SJCRH30 (cell line): ENCODE measurements at regions not wholly inside any gene's neighbourhood (a gene's known extent, or its start where the extent isn't known, plus 50 kb on each side); places are given as distances from the start of the nearest gene placed in this dataset.

ENCODE experiments used
- DNase-seq, 2 experiments: peaks; one replicate each; pipeline ENCODE4 v3.0.0-alpha.2; 2015 to 2020
- H3K27ac ChIP-seq: fragments of 250-450 bp; sonication (Bioruptor Pico); 2 replicates; pipeline ENCODE4 v1.5.1; 2020; ENCODE audit warnings: mild to moderate bottlenecking, moderate library complexity
- H3K27me3 ChIP-seq: fragments of 250-450 bp; sonication (Bioruptor Pico); 2 replicates; pipeline ENCODE4 v1.5.1; 2020; ENCODE audit warnings: mild to moderate bottlenecking, moderate library complexity
- H3K36me3 ChIP-seq: fragments of 250-450 bp; sonication (Bioruptor Pico); 2 replicates; pipeline ENCODE4 v1.5.1; 2020; ENCODE audit warnings: mild to moderate bottlenecking, moderate library complexity
- H3K4me1 ChIP-seq: fragments of 250-450 bp; sonication (Bioruptor Pico); 2 replicates; pipeline ENCODE4 v1.5.1; 2020; ENCODE audit warnings: mild to moderate bottlenecking, moderate library complexity
- H3K4me3 ChIP-seq: fragments of 250-450 bp; sonication (Bioruptor Pico); 2 replicates; pipeline ENCODE4 v1.5.1; 2020; ENCODE audit warnings: mild to moderate bottlenecking, moderate library complexity
- H3K9me3 ChIP-seq: fragments of 250-450 bp; sonication (Bioruptor Pico); replicated peaks from 2 replicates; pipeline ENCODE4 v1.5.1; 2020; ENCODE audit warnings: mild to moderate bottlenecking, moderate library complexity

GRCh38 chr9:21557428-21557768, 75.3 kb upstream of the IFNE start:
- DNase-seq = no peak
- no peaks in the 10 kb centered on the region for H3K4me1 ChIP-seq
- H3K36me3 ChIP-seq = no peaks in the 10 kb centered on the region
- no peaks in the 10 kb centered on the region for H3K9me3 ChIP-seq
- H3K27ac ChIP-seq = no peak overlapping the region
- no peak overlapping the region for H3K4me3 ChIP-seq
- H3K27me3 ChIP-seq = no peaks in the 10 kb centered on the region

GRCh38 chr9:21558079-21558478, 76.0 kb upstream of the IFNE start:
- Histone ChIP-seq H3K9me3 (no peaks in the 10 kb centered on the region), H3K27ac (no peak overlapping the region), H3K27me3 (no peaks in the 10 kb centered on the region), H3K4me3 (no peak overlapping the region), H3K4me1 (no peaks in the 10 kb centered on the region), H3K36me3 (no peaks in the 10 kb centered on the region)
- no peak for DNase-seq

GRCh38 chr9:21558615-21559401, 76.7 kb upstream of the IFNE start:
- Histone ChIP-seq H3K27ac (no peak overlapping the region), H3K4me1 (no peaks in the 10 kb centered on the region), H3K9me3 (no peaks in the 10 kb centered on the region), H3K27me3 (no peaks in the 10 kb centered on the region), H3K4me3 (no peak overlapping the region), H3K36me3 (no peaks in the 10 kb centered on the region)
- no peak for DNase-seq

- Histone ChIP-seq H3K4me3 (peak overlapping the region; percentile 38), H3K27ac (no peak overlapping the region), H3K9me3 (no peaks in the 10 kb centered on the region), H3K36me3 (no peaks in the 10 kb centered on the region), H3K27me3 (no peaks in the 10 kb centered on the region), H3K4me1 (no peaks in the 10 kb centered on the region)
- DNase-seq = peak in 1 of 2 experiments; percentile 13
Measured at GRCh38 chr9:21559402-21560280, 77.5 kb upstream of the IFNE start.

GRCh38 chr9:21560281-21560745, 78.2 kb upstream of the IFNE start:
- no peak overlapping the region for H3K27ac ChIP-seq
- H3K4me3 ChIP-seq = no peak overlapping the region; the same call in 1 of the 2 replicates
- no peak for DNase-seq
- no peaks in the 10 kb centered on the region for H3K4me1 ChIP-seq
- H3K27me3 ChIP-seq = no peaks in the 10 kb centered on the region
- H3K9me3 ChIP-seq = no peaks in the 10 kb centered on the region
- no peaks in the 10 kb centered on the region for H3K36me3 ChIP-seq

- DNase-seq = no peak
- Histone ChIP-seq H3K36me3 (no peaks in the 10 kb centered on the region), H3K4me1 (no peaks in the 10 kb centered on the region), H3K27me3 (no peaks in the 10 kb centered on the region), H3K4me3 (no peak overlapping the region), H3K27ac (no peak overlapping the region), H3K9me3 (no peaks in the 10 kb centered on the region)
Measured at GRCh38 chr9:21561502-21561901, 79.4 kb upstream of the IFNE start.

- no peak for DNase-seq
- no peaks in the 10 kb centered on the region for H3K9me3 ChIP-seq
- H3K36me3 ChIP-seq = no peaks in the 10 kb centered on the region
Measured at GRCh38 chr9:21564175-21564574, 82.1 kb upstream of the IFNE start.

GRCh38 chr9:21565155-21565554, 83.0 kb upstream of the IFNE start:
- no peak for DNase-seq
- H3K9me3 ChIP-seq = no peaks in the 10 kb centered on the region
- no peak overlapping the region for H3K4me3 ChIP-seq
- no peaks in the 10 kb centered on the region for H3K36me3 ChIP-seq
- no peaks in the 10 kb centered on the region for H3K27me3 ChIP-seq
- H3K27ac ChIP-seq = no peak overlapping the region
- H3K4me1 ChIP-seq = no peaks in the 10 kb centered on the region

More at GRCh38 chr9:21564175-21564574, 82.1 kb upstream of the IFNE start:
- H3K27me3 ChIP-seq = no peaks in the 10 kb centered on the region
- no peaks in the 10 kb centered on the region for H3K4me1 ChIP-seq
- no peak overlapping the region for H3K4me3 ChIP-seq
- H3K27ac ChIP-seq = no peak overlapping the region

GRCh38 chr9:21567926-21568325, 85.8 kb upstream of the IFNE start:
- no peaks in the 10 kb centered on the region for H3K9me3 ChIP-seq
- H3K27ac ChIP-seq = no peak overlapping the region
- no peak for DNase-seq
- no peaks in the 10 kb centered on the region for H3K4me1 ChIP-seq
- H3K4me3 ChIP-seq = no peak overlapping the region
- no peaks in the 10 kb centered on the region for H3K27me3 ChIP-seq
- no peaks in the 10 kb centered on the region for H3K36me3 ChIP-seq

GRCh38 chr9:21568484-21568883, 86.4 kb upstream of the IFNE start:
- Histone ChIP-seq H3K4me3 (no peak overlapping the region), H3K9me3 (no peaks in the 10 kb centered on the region), H3K27ac (no peak overlapping the region), H3K36me3 (no peaks in the 10 kb centered on the region), H3K27me3 (no peaks in the 10 kb centered on the region), H3K4me1 (no peaks in the 10 kb centered on the region)
- no peak for DNase-seq

- H3K4me1 ChIP-seq = no peaks in the 10 kb centered on the region
- no peak for DNase-seq
Measured at GRCh38 chr9:21569721-21570120, 87.6 kb upstream of the IFNE start.

GRCh38 chr9:21570643-21571275, 88.6 kb upstream of the IFNE start:
- Histone ChIP-seq H3K36me3 (no peaks in the 10 kb centered on the region), H3K9me3 (no peaks in the 10 kb centered on the region), H3K4me3 (no peak overlapping the region), H3K27me3 (no peaks in the 10 kb centered on the region), H3K4me1 (peaks cover 3% of the 10 kb centered on the region), H3K27ac (no peak overlapping the region)
- no peak for DNase-seq

More at GRCh38 chr9:21569721-21570120, 87.6 kb upstream of the IFNE start:
- Histone ChIP-seq H3K27me3 (no peaks in the 10 kb centered on the region), H3K4me3 (no peak overlapping the region), H3K27ac (no peak overlapping the region), H3K36me3 (no peaks in the 10 kb centered on the region), H3K9me3 (no peaks in the 10 kb centered on the region)

- Histone ChIP-seq H3K36me3 (no peaks in the 10 kb centered on the region), H3K27me3 (no peaks in the 10 kb centered on the region), H3K4me1 (peaks cover 7% of the 10 kb centered on the region), H3K9me3 (no peaks in the 10 kb centered on the region), H3K4me3 (no peak overlapping the region), H3K27ac (no peak overlapping the region)
- no peak for DNase-seq
Measured at GRCh38 chr9:21574261-21574660, 92.1 kb upstream of the IFNE start.

GRCh38 chr9:21576331-21577189, 94.4 kb upstream of the IFNE start:
- Histone ChIP-seq H3K9me3 (no peaks in the 10 kb centered on the region), H3K27me3 (no peaks in the 10 kb centered on the region), H3K4me1 (peaks cover 7% of the 10 kb centered on the region), H3K4me3 (peak overlapping the region; percentile 51), H3K27ac (peak overlapping the region; percentile 84), H3K36me3 (no peaks in the 10 kb centered on the region)
- peak; percentile 47 to 68 for DNase-seq
